Nucleus accumbens (tissue), 56 donors: ENCODE measurements at regions not wholly inside any gene's neighbourhood (a gene's known extent, or its start where the extent isn't known, plus 50 kb on each side); places are given as distances from the start of the nearest gene placed in this dataset.
A peak's percentile ranks its signal among the peaks of the same experiment; 100 is the strongest.

ENCODE experiments used
- DNase-seq, 56 donors: peaks; one replicate each; lab custom pipeline; 2025; lab: John Stamatoyannopoulos, UW

- DNase-seq: no peak
Measured at GRCh38 chr3:34174740-34175139, 376.3 kb downstream of the PDCD6IP start.

- no peak for DNase-seq
Measured at GRCh38 chr3:34175636-34176176, 377.3 kb downstream of the PDCD6IP start.

- DNase-seq: no peak
Measured at GRCh38 chr3:34176723-34177122, 378.3 kb downstream of the PDCD6IP start.

GRCh38 chr3:34178415-34178814, 380.0 kb downstream of the PDCD6IP start:
- no peak for DNase-seq

- DNase-seq: no peak
Measured at GRCh38 chr3:34179716-34180115, 381.3 kb downstream of the PDCD6IP start.

- no peak for DNase-seq
Measured at GRCh38 chr3:34180532-34180931, 382.1 kb downstream of the PDCD6IP start.

- DNase-seq: no peak
Measured at GRCh38 chr3:34183114-34183513, 384.7 kb downstream of the PDCD6IP start.

- no peak for DNase-seq
Measured at GRCh38 chr3:34183611-34184340, 385.3 kb downstream of the PDCD6IP start.

- no peak for DNase-seq
Measured at GRCh38 chr3:34185301-34185700, 386.9 kb downstream of the PDCD6IP start.

GRCh38 chr3:34189133-34189532, 390.7 kb downstream of the PDCD6IP start:
- DNase-seq: no peak

- no peak for DNase-seq
Measured at GRCh38 chr3:34196914-34197313, 398.5 kb downstream of the PDCD6IP start.

- DNase-seq: no peak
Measured at GRCh38 chr3:34198309-34198708, 399.9 kb downstream of the PDCD6IP start.

- no peak for DNase-seq
Measured at GRCh38 chr3:34200576-34200975, 402.1 kb downstream of the PDCD6IP start.

GRCh38 chr3:34202975-34203374, 404.5 kb downstream of the PDCD6IP start:
- no peak for DNase-seq

GRCh38 chr3:34203386-34203785, 405.0 kb downstream of the PDCD6IP start:
- DNase-seq: no peak

- DNase-seq: no peak
Measured at GRCh38 chr3:34207002-34207401, 408.6 kb downstream of the PDCD6IP start.

- no peak for DNase-seq
Measured at GRCh38 chr3:34207806-34208205, 409.4 kb downstream of the PDCD6IP start.

GRCh38 chr3:34212175-34212574, 413.7 kb downstream of the PDCD6IP start:
- DNase-seq: no peak

- peak in 9 of 56 donors; percentile 0 to 33 (median 6) for DNase-seq
Measured at GRCh38 chr3:34212656-34213055, 414.2 kb downstream of the PDCD6IP start.

GRCh38 chr3:34213478-34213877, 415.0 kb downstream of the PDCD6IP start:
- DNase-seq: no peak

GRCh38 chr3:34216711-34217335, 418.4 kb downstream of the PDCD6IP start:
- no peak for DNase-seq
